Astrocyte (in vitro differentiated cells and primary cell): ENCODE measurements at regions not wholly inside any gene's neighbourhood (a gene's known extent, or its start where the extent isn't known, plus 50 kb on each side); places are given as distances from the start of the nearest gene placed in this dataset.

Experiments
- DNase-seq: peaks from one replicate; pipeline ENCODE4 v3.0.0-alpha.2; 2010; ENCODE audit warnings: low read depth
- FAIRE-seq: peaks from 2 replicates; lab custom pipeline; 2011; peaks lifted over from hg19 to GRCh38; lab: Jason Lieb, UNC
- H2AFZ ChIP-seq: 2 replicates; pipeline ENCODE4 v1.6.0; 2012; ENCODE audit warnings: low read depth, low read length, inconsistent platforms
- H3K27ac ChIP-seq: 2 replicates; pipeline ENCODE4 v1.5.1; 2011; ENCODE audit warnings: low read depth, low read length, inconsistent platforms
- H3K27me3 ChIP-seq: 2 replicates; pipeline ENCODE4 v1.6.0; 2011; ENCODE audit warnings: low read length, inconsistent platforms; ENCODE audit not compliant: insufficient read depth
- H3K36me3 ChIP-seq: 2 replicates; pipeline ENCODE4 v1.5.1; 2011; ENCODE audit warnings: low read length, inconsistent platforms; ENCODE audit not compliant: insufficient read depth
- H3K4me1 ChIP-seq: 2 replicates; pipeline ENCODE4 v1.5.1; 2011; ENCODE audit warnings: low read length, inconsistent platforms; ENCODE audit not compliant: insufficient read depth
- H3K4me2 ChIP-seq: 2 replicates; pipeline ENCODE4 v1.6.0; 2012; ENCODE audit warnings: low read length, inconsistent platforms
- H3K4me3 ChIP-seq: 2 replicates; pipeline ENCODE4 v1.5.1; 2011; ENCODE audit warnings: low read depth, mild to moderate bottlenecking, low read length, inconsistent platforms; ENCODE audit not compliant: insufficient read depth
- H3K79me2 ChIP-seq: 2 replicates; pipeline ENCODE4 v1.6.0; 2012; ENCODE audit warnings: mild to moderate bottlenecking, low read length, inconsistent platforms; ENCODE audit not compliant: insufficient read depth
- H3K9ac ChIP-seq: 2 replicates; pipeline ENCODE4 v1.6.0; 2012; ENCODE audit warnings: mild to moderate bottlenecking, low read length, inconsistent platforms
- H3K9me3 ChIP-seq: 2 replicates; pipeline ENCODE4 v1.5.1; 2012; ENCODE audit warnings: low read depth, mild to moderate bottlenecking, low read length, inconsistent platforms; ENCODE audit not compliant: insufficient read depth
- H4K20me1 ChIP-seq: 2 replicates; pipeline ENCODE4 v1.6.0; 2012; ENCODE audit warnings: low read length, inconsistent platforms; ENCODE audit not compliant: insufficient read depth
- H3K27ac Mint-ChIP-seq: one replicate; pipeline ENCODE4 v1.8.0; 2021; ENCODE audit warnings: mild to moderate bottlenecking, mixed read lengths; ENCODE audit not compliant: unreplicated experiment
- H3K27me3 Mint-ChIP-seq: one replicate; pipeline ENCODE4 v1.8.0; 2021; ENCODE audit warnings: low read depth, mixed read lengths; ENCODE audit not compliant: unreplicated experiment
- H3K36me3 Mint-ChIP-seq: one replicate; pipeline ENCODE4 v1.8.0; 2021; ENCODE audit warnings: low read depth, mixed read lengths; ENCODE audit not compliant: unreplicated experiment
- H3K4me1 Mint-ChIP-seq: one replicate; pipeline ENCODE4 v1.8.0; 2021; ENCODE audit warnings: low read depth, mixed read lengths; ENCODE audit not compliant: unreplicated experiment
- H3K4me3 Mint-ChIP-seq: one replicate; pipeline ENCODE4 v1.8.0; 2021; ENCODE audit warnings: mild to moderate bottlenecking, moderate library complexity, mixed read lengths; ENCODE audit not compliant: unreplicated experiment
- H3K9me3 Mint-ChIP-seq: one replicate; pipeline ENCODE4 v1.8.0; 2021; ENCODE audit warnings: mild to moderate bottlenecking, mixed read lengths; ENCODE audit not compliant: unreplicated experiment
- CTCF ChIP-seq: IDR thresholded peaks from 2 replicates; pipeline ENCODE4 v1.5.1; 2011; ENCODE audit warnings: low read depth, mild to moderate bottlenecking, inconsistent platforms, low read length, moderate library complexity; ENCODE audit not compliant: insufficient read depth
- EZH2 ChIP-seq: IDR thresholded peaks from 2 replicates; pipeline ENCODE4 v1.6.1; 2012; ENCODE audit warnings: mild to moderate bottlenecking, low read length, inconsistent platforms; ENCODE audit not compliant: insufficient read depth

GRCh38 chr9:73541923-73542322, 390.3 kb downstream of the ANXA1 start:
- no peaks in the 10 kb centered on the region for H3K79me2 ChIP-seq
- Mint-ChIP-seq H3K9me3 (no peaks in the 10 kb centered on the region), H3K4me1 (no peaks in the 10 kb centered on the region), H3K36me3 (no peaks in the 10 kb centered on the region), H3K4me3 (no peak overlapping the region), H3K27me3 (no peaks in the 10 kb centered on the region), H3K27ac (no peak overlapping the region)
- H3K36me3 ChIP-seq, result no peaks in the 10 kb centered on the region
- H3K27ac ChIP-seq, result no peak overlapping the region
- H3K4me2 ChIP-seq, result no peak overlapping the region
- no peaks in the 10 kb centered on the region for H3K4me1 ChIP-seq
- TF ChIP-seq CTCF (no peak), EZH2 (no peak)
- DNase-seq (no peak), FAIRE-seq (no peak)
- H3K9ac ChIP-seq, result no peak overlapping the region
- H2AFZ ChIP-seq, result no peak overlapping the region
- H3K9me3 ChIP-seq, result no peaks in the 10 kb centered on the region
- H3K4me3 ChIP-seq, result no peak overlapping the region
- no peaks in the 10 kb centered on the region for H3K27me3 ChIP-seq
- no peaks in the 10 kb centered on the region for H4K20me1 ChIP-seq

- H3K27me3 Mint-ChIP-seq, result no peaks in the 10 kb centered on the region
- DNase-seq, result no peak
- H3K9me3 Mint-ChIP-seq, result no peaks in the 10 kb centered on the region
Measured at GRCh38 chr9:73543727-73544126, 392.1 kb downstream of the ANXA1 start.

More at GRCh38 chr9:73543727-73544126, 392.1 kb downstream of the ANXA1 start:
- Mint-ChIP-seq H3K27ac (no peak overlapping the region), H3K36me3 (no peaks in the 10 kb centered on the region), H3K4me1 (no peaks in the 10 kb centered on the region), H3K4me3 (no peak overlapping the region)
- Histone ChIP-seq H3K79me2 (no peaks in the 10 kb centered on the region), H3K27me3 (no peaks in the 10 kb centered on the region), H3K9me3 (no peaks in the 10 kb centered on the region), H3K4me2 (no peak overlapping the region), H3K36me3 (no peaks in the 10 kb centered on the region), H3K4me3 (no peak overlapping the region), H4K20me1 (no peaks in the 10 kb centered on the region), H3K9ac (no peak overlapping the region), H3K27ac (no peak overlapping the region), H2AFZ (no peak overlapping the region), H3K4me1 (no peaks in the 10 kb centered on the region)
- TF ChIP-seq EZH2 (no peak), CTCF (no peak)
- no peak for FAIRE-seq
